GM18505 (cell line): ENCODE measurements at regions not wholly inside any gene's neighbourhood (a gene's known extent, or its start where the extent isn't known, plus 50 kb on each side); places are given as distances from the start of the nearest gene placed in this dataset.

Experiments used
- ATAC-seq: cut with Tn5 transposase; IDR thresholded peaks from one replicate; pipeline ENCODE4 v1.9.1; 2021; ENCODE audit not compliant: unreplicated experiment
- POLR2A ChIP-seq: IDR thresholded peaks from 4 replicates; pipeline ENCODE4 v1.6.1; 2011; ENCODE audit warnings: borderline replicate concordance; ENCODE audit not compliant: insufficient read depth, insufficient read length; ENCODE audit errors: extremely low read depth

- ATAC-seq = no peak
- no peak for TF ChIP-seq POLR2A
Measured at GRCh38 chr2:177063331-177063730, 149.3 kb upstream of the HNRNPA3 start.

GRCh38 chr2:177064422-177064821, 148.2 kb upstream of the HNRNPA3 start:
- TF ChIP-seq POLR2A = no peak
- no peak for ATAC-seq

GRCh38 chr2:177068967-177069366, 143.6 kb upstream of the HNRNPA3 start:
- no peak for TF ChIP-seq POLR2A
- ATAC-seq = no peak

- no peak for TF ChIP-seq POLR2A
- no peak for ATAC-seq
Measured at GRCh38 chr2:177072090-177072489, 140.5 kb upstream of the HNRNPA3 start.

- no peak for TF ChIP-seq POLR2A
- no peak for ATAC-seq
Measured at GRCh38 chr2:177073611-177074010, 139.0 kb upstream of the HNRNPA3 start.

GRCh38 chr2:177074099-177074710, 138.4 kb upstream of the HNRNPA3 start:
- no peak for ATAC-seq
- no peak for TF ChIP-seq POLR2A

GRCh38 chr2:177075254-177075653, 137.3 kb upstream of the HNRNPA3 start:
- no peak for ATAC-seq
- TF ChIP-seq POLR2A = no peak

GRCh38 chr2:177076636-177077179, 135.9 kb upstream of the HNRNPA3 start:
- ATAC-seq = no peak
- no peak for TF ChIP-seq POLR2A

- ATAC-seq = no peak
- no peak for TF ChIP-seq POLR2A
Measured at GRCh38 chr2:177077778-177078177, 134.8 kb upstream of the HNRNPA3 start.

GRCh38 chr2:177078416-177078815, 134.2 kb upstream of the HNRNPA3 start:
- no peak for ATAC-seq
- TF ChIP-seq POLR2A = no peak

- TF ChIP-seq POLR2A = no peak
- no peak for ATAC-seq
Measured at GRCh38 chr2:177078855-177079254, 133.7 kb upstream of the HNRNPA3 start.

- TF ChIP-seq POLR2A = no peak
- no peak for ATAC-seq
Measured at GRCh38 chr2:177080746-177081284, 131.8 kb upstream of the HNRNPA3 start.

GRCh38 chr2:177084607-177085006, 128.0 kb upstream of the HNRNPA3 start:
- ATAC-seq = no peak
- no peak for TF ChIP-seq POLR2A

- no peak for TF ChIP-seq POLR2A
Measured at GRCh38 chr2:177088529-177088928, 124.1 kb upstream of the HNRNPA3 start.

More at GRCh38 chr2:177088529-177088928, 124.1 kb upstream of the HNRNPA3 start:
- no peak for ATAC-seq
